ENCODE measurements at regions not wholly inside any gene's neighbourhood (a gene's known extent, or its start where the extent isn't known, plus 50 kb on each side); places are given as distances from the start of the nearest gene placed in this dataset.

- peak overlapping the region in 3 of 21 experiments; percentile 26 to 42 (median 27) for H3K27ac ChIP-seq
- H3K4me3 ChIP-seq, result no peak overlapping the region
Observed at GRCh38 chr10:21193196-21193595, 296.1 kb upstream of the NEBL start.

- peak overlapping the region in 1 of 21 experiments; percentile 32 for H3K27ac ChIP-seq
- H3K4me3 ChIP-seq, result no peak overlapping the region
Observed at GRCh38 chr10:21191512-21191911, 294.4 kb upstream of the NEBL start.

GRCh38 chr10:21184984-21185383, 287.9 kb upstream of the NEBL start:
- no peak overlapping the region for H3K27ac ChIP-seq

GRCh38 chr10:21184216-21184615, 287.1 kb upstream of the NEBL start:
- H3K27ac ChIP-seq, result no peak overlapping the region
- H3K4me3 ChIP-seq, result no peak overlapping the region

More at GRCh38 chr10:21184984-21185383, 287.9 kb upstream of the NEBL start:
- no peak overlapping the region for H3K4me3 ChIP-seq

- Histone ChIP-seq H3K4me3 (no peak overlapping the region), H3K27ac (peak overlapping the region in 1 of 21 experiments; percentile 19)
Observed at GRCh38 chr10:21183025-21183424, 285.9 kb upstream of the NEBL start.

GRCh38 chr10:21181451-21181850, 284.3 kb upstream of the NEBL start:
- H3K27ac ChIP-seq, result no peak overlapping the region
- no peak overlapping the region for H3K4me3 ChIP-seq

GRCh38 chr10:21180604-21181003, 283.5 kb upstream of the NEBL start:
- H3K27ac ChIP-seq, result no peak overlapping the region

DNA sequence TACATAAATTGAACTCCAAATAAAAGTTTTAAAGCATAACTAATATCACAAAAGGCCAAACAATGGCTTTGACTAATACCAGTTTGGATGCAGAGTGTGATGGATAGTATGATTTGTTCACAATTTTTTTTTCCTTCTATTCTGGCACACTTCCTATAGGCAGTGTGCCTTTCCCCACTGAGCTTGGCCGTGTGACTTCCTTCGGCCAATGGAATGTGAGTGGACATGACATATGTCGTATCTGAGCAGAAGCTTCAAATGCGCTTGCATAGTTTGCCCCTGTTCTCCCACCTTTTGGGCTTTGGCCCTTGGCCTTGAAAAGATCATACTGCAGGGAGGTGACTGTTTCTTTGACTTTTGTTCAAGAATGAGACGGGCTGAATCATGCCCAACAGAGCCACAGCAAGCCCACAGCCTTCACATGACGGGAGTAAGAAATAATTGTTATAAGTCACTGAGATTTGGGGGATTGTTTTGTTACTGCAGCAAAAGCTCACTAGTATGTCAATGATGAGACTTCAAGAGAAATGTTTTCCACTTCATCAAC, 279.9 kb upstream of the NEBL start:
- H3K27ac ChIP-seq, result peak overlapping the region in 1 of 21 experiments; percentile 25
- H3K4me3 ChIP-seq, result no peak overlapping the region

More at GRCh38 chr10:21180604-21181003, 283.5 kb upstream of the NEBL start:
- H3K4me3 ChIP-seq, result no peak overlapping the region

- Histone ChIP-seq H3K27ac (peak overlapping the region in 7 of 21 experiments; percentile 70 to 90 (median 82)), H3K4me3 (no peak overlapping the region)
Observed at GRCh38 chr10:21175797-21176196, 278.7 kb upstream of the NEBL start.

DNA sequence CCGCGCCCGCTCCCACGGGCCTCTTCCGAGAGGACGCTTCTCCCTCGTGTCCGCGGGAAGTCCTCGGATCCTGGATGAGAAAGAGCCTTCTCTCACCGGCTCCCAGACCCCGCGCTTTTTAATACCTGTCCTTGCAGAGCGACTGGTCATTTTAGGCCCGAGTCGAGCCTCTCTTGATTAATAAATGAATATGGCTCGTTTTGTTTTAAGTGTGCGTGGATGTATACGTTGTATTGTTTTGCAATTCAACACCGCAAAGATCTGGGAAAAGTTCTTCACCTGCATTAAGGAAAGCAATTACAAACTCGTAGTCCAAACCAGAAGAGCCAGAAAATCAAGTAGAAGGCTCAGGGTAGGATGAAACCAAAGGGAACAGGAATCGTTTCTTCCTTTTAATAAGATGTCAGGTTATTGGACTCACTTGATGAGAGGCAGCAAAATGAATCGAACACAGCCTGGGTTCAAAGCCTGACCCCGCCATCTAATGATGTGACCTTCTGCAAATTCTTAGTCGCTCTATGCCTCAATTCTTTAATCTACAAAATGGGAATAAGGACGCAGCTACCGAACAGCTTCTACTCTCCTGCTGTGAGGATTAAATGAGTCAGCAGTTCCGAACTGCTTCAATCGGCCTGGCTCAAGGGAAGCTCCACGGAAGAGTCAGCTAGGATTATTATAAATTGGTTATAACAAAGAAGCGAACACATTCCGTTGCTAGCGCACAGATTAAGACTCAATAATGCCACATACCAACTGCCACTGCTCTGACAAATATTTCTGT, 277.8 kb upstream of the NEBL start:
- Histone ChIP-seq H3K27ac (peak overlapping the region in 20 of 21 experiments; percentile 12 to 90 (median 74)), H3K4me3 (peak overlapping the region; percentile 39 to 71 (median 46))

DNA sequence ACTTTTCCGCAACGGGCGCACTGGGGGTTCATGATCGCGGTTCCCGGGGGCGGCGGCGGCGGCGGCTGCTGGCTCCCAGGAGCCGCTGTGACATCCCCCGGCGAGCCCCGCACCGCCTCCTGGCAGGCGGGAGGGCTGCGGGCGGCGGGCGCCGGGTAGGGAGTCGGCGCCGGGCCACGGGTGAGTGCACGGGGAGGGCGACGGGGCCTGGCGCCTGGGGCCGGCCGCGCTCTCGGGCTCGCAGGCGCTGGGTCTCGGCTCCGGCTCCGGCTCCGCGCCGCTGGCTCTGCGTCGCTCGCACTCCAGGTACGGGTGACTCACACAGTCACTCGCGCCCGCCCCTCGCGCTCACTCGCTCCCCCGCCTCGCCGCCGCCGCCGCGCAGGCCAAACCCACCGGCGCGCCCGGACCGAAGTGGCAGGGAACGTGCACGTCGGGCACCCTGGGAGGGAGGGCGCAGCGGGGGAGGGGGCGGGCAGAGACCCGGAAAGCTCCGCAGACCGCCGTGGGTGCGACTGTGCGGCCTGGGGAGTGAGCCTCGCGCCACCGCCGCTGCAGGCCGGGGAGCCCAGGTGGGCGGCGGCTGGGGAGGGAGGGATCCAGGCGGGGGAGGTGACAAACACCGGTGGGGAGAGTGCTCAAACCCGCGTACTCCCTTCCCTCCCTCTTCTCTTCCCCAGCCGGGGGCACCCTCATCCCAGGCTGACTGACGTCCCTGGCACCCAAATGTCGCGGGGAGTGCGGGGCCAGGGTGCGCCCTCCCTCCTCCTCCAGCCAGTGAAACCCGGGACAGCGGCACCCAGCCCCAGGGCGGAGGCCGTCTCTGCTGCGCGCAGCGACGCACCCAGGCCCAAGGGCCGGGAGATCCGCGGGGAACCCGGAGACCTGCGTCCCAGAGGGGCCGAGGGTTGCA, 276.9 kb upstream of the NEBL start:
- H3K27ac ChIP-seq, result peak overlapping the region in 20 of 21 experiments; percentile 12 to 90 (median 74)

GRCh38 chr10:21172930-21173801, 276.1 kb upstream of the NEBL start:
- H3K27ac ChIP-seq, result peak overlapping the region in 20 of 21 experiments; percentile 12 to 90 (median 74)
- H3K4me3 ChIP-seq, result peak overlapping the region; percentile 39 to 71 (median 46)

More for the DNA sequence above, 276.9 kb upstream of the NEBL start:
- H3K4me3 ChIP-seq, result peak overlapping the region; percentile 39 to 71 (median 46)

DNA sequence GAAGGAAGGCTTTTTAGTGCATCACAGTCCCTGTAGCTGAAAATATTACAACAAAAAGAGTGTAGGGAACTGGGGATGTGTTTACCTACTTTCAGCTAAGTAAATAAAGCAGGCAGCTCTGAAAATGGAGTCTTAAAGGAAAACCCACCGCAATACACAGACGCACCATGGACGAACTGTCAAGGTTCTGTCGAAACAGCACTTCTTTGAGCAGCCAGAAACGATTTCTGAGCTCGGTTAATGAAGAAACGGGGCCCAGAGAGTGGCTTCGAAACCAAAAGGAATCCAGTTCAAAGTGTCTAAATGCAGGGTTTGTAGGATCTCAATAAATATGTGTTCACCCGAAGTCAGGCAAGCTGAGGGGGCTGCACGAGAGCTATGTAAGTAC, 275.4 kb upstream of the NEBL start:
- Histone ChIP-seq H3K27ac (peak overlapping the region in 13 of 21 experiments; percentile 60 to 90 (median 78)), H3K4me3 (peak overlapping the region; percentile 39 to 71 (median 46))

DNA sequence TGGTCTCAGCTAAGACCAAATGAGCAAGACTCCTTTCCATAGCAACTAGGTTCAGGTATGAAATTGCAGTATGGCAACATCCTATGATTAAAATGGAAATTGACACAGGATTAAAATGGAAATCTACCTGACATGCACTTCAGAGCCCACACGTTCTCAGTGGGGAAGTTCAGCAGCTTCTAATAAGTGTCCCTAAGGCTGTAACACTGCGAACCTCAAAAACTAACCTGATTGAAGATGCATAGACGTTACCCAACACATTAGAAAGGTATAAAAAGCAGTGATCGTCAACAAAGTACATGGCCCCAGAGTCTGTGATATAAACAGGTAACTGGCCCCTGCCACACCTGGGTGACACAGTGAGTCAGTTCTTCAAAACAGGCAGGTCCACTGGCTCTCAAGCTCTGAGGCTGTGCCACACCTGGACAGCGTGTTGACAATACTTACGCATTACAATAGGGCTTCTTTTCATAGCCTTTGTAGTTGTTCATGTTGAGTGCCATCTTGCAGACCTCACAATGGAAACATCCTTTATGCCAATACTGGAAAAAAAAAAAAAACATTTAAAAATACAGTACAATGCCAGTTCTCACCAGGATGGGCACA, 274.9 kb upstream of the NEBL start:
- peak overlapping the region in 6 of 21 experiments; percentile 19 to 90 (median 78) for H3K27ac ChIP-seq
- H3K4me3 ChIP-seq, result peak overlapping the region in 3 of 7 experiments; percentile 39 to 71 (median 46)

GRCh38 chr10:21171197-21171935, 274.3 kb upstream of the NEBL start:
- Histone ChIP-seq H3K4me3 (no peak overlapping the region), H3K27ac (peak overlapping the region in 2 of 21 experiments; percentile 19 to 27)

- Histone ChIP-seq H3K4me3 (no peak overlapping the region), H3K27ac (no peak overlapping the region)
Observed at GRCh38 chr10:21170216-21170615, 273.1 kb upstream of the NEBL start.

DNA sequence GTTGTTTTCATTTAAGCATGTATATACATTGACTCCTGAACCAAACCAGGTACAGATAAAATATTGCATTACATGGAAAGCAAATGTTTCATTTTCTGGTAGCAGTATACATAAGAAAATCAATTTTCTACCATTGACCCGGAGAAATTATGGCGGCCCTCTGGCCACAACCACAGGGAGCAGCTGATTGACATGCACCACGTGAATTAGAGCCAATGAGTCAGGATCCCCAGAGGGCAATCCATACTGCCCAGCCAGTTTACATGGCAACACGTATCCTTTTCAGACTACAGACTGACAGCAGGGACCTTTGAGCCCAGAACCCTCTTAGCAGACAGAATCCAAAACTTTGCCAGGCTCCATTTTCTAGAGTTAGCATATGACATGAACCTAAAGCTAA, 272.2 kb upstream of the NEBL start:
- H3K27ac ChIP-seq, result no peak overlapping the region

More for the DNA sequence above, 272.2 kb upstream of the NEBL start:
- H3K4me3 ChIP-seq, result no peak overlapping the region

Data from skin epidermis (tissue), 12 donors.